22Rv1 (cell line): ENCODE measurements at regions not wholly inside any gene's neighbourhood (a gene's known extent, or its start where the extent isn't known, plus 50 kb on each side); places are given as distances from the start of the nearest gene placed in this dataset.

ENCODE experiments used
- CTCF ChIP-seq: fragments of 450-650 bp; IDR thresholded peaks from 2 replicates; pipeline ENCODE4 v1.5.1; 2017; ENCODE audit warnings: mild to moderate bottlenecking
- ZFX ChIP-seq: fragments of 450-650 bp; IDR thresholded peaks from 2 replicates; pipeline ENCODE4 v1.6.1; 2017; ENCODE audit warnings: antibody characterized with exemption, borderline replicate concordance

- TF ChIP-seq CTCF (no peak), ZFX (no peak)
These were observed 411.9 kb upstream of the SPTLC3 start for GRCh38 chr20:12596863-12597262.
